Fibroblast of the aortic adventitia (primary cell): ENCODE measurements at regions not wholly inside any gene's neighbourhood (a gene's known extent, or its start where the extent isn't known, plus 50 kb on each side); places are given as distances from the start of the nearest gene placed in this dataset.
"Not testable (repeated sequence)": the region's sequence is repeated elsewhere in the genome, so short reads cannot be mapped to it uniquely, and the experiment has no call there.

Source experiments
- DNase-seq: peaks from one replicate; pipeline ENCODE4 v3.0.0-alpha.2; 2010; ENCODE audit warnings: low read depth
- H3K4me3 ChIP-seq: 2 replicates; pipeline ENCODE4 v1.5.1; 2011; ENCODE audit warnings: low read depth, mild to moderate bottlenecking, control low read depth, low read length, moderate library complexity
- CTCF ChIP-seq: IDR thresholded peaks from 2 replicates; pipeline ENCODE4 v1.5.1; 2011; ENCODE audit warnings: mild to moderate bottlenecking, low read length, control low read depth, inconsistent platforms; ENCODE audit not compliant: insufficient read depth

GRCh38 chr12:91703491-91704283, 442.0 kb downstream of the BTG1 start:
- no peak for DNase-seq
- no peak overlapping the region for H3K4me3 ChIP-seq
- TF ChIP-seq CTCF = no peak

GRCh38 chr12:91702843-91703425, 442.7 kb downstream of the BTG1 start:
- no peak for DNase-seq
- no peak for TF ChIP-seq CTCF
- H3K4me3 ChIP-seq = no peak overlapping the region

GRCh38 chr12:91695964-91696363, 449.7 kb downstream of the BTG1 start:
- no peak for DNase-seq
- TF ChIP-seq CTCF = no peak
- no peak overlapping the region for H3K4me3 ChIP-seq

- not testable (repeated sequence) for DNase-seq, H3K4me3 ChIP-seq
Observed at GRCh38 chr12:91695406-91695805, 450.2 kb downstream of the BTG1 start.

- no peak for TF ChIP-seq CTCF
- no peak for DNase-seq
Observed at GRCh38 chr12:91690531-91690930, 455.1 kb downstream of the BTG1 start.

GRCh38 chr12:91687052-91688017, 458.3 kb downstream of the BTG1 start:
- no peak overlapping the region for H3K4me3 ChIP-seq
- DNase-seq = no peak
- no peak for TF ChIP-seq CTCF

More at GRCh38 chr12:91690531-91690930, 455.1 kb downstream of the BTG1 start:
- no peak overlapping the region for H3K4me3 ChIP-seq

- no peak overlapping the region for H3K4me3 ChIP-seq
- peak; percentile 6 for DNase-seq
- no peak for TF ChIP-seq CTCF
Observed at GRCh38 chr12:91685917-91686316, 459.7 kb downstream of the BTG1 start.
